Activated CD8-positive, alpha-beta T cell treated with anti-CD3 and anti-CD28 coated beads, Interleukin-2, amount 10 ng/mL, durations not matched to agents 7 days and 5 days (primary cell): ENCODE measurements at regions not wholly inside any gene's neighbourhood (a gene's known extent, or its start where the extent isn't known, plus 50 kb on each side); places are given as distances from the start of the nearest gene placed in this dataset.

Experiments
- ATAC-seq: fragments of 150-1000 bp; cut with Tn5 transposase; one replicate; pipeline ENCODE4 v1.10.0; 2021; ENCODE audit warnings: moderate library complexity
- CTCF ChIA-PET: fragments of 350-600 bp; sonication (Branson Sonifier 250); formaldehyde crosslinking; loops from one replicate; lab custom pipeline; 2021; ENCODE audit warnings: antibody characterized with exemption; lab: Charles Lee
- POLR2A ChIA-PET: fragments of 350-600 bp; sonication (Branson Sonifier 250); formaldehyde crosslinking; loops from one replicate; lab custom pipeline; 2021; ENCODE audit warnings: antibody characterized with exemption; lab: Charles Lee
- DNase-seq: peaks from one replicate; pipeline ENCODE4 v3.0.0-alpha.2; 2020
- H3K27ac Mint-ChIP-seq: one replicate; pipeline ENCODE4 v1.8.0; 2021; ENCODE audit warnings: mild to moderate bottlenecking, mixed read lengths
- H3K27me3 Mint-ChIP-seq: one replicate; pipeline ENCODE4 v1.8.0; 2021; ENCODE audit warnings: low read depth, mixed read lengths
- H3K36me3 Mint-ChIP-seq: one replicate; pipeline ENCODE4 v1.8.0; 2021; ENCODE audit warnings: low read depth, mixed read lengths
- H3K4me1 Mint-ChIP-seq: one replicate; pipeline ENCODE4 v1.8.0; 2021; ENCODE audit warnings: low read depth, mixed read lengths
- H3K4me3 Mint-ChIP-seq: one replicate; pipeline ENCODE4 v1.8.0; 2021; ENCODE audit warnings: mild to moderate bottlenecking, mixed read lengths
- H3K9me3 Mint-ChIP-seq: one replicate; pipeline ENCODE4 v1.8.0; 2022; ENCODE audit warnings: mixed read lengths; ENCODE audit not compliant: insufficient read depth

GRCh38 chr10:64450312-64450711 lies 929.1 kb downstream of the REEP3 start:
- Mint-ChIP-seq H3K27me3 (no peaks in the 10 kb centered on the region), H3K4me3 (no peak overlapping the region), H3K27ac (no peak overlapping the region), H3K36me3 (no peaks in the 10 kb centered on the region), H3K9me3 (no peaks in the 10 kb centered on the region), H3K4me1 (no peaks in the 10 kb centered on the region)
- POLR2A ChIA-PET, result no interaction called here
- ATAC-seq (no peak), DNase-seq (no peak)
- CTCF ChIA-PET, result no interaction called here

DNA sequence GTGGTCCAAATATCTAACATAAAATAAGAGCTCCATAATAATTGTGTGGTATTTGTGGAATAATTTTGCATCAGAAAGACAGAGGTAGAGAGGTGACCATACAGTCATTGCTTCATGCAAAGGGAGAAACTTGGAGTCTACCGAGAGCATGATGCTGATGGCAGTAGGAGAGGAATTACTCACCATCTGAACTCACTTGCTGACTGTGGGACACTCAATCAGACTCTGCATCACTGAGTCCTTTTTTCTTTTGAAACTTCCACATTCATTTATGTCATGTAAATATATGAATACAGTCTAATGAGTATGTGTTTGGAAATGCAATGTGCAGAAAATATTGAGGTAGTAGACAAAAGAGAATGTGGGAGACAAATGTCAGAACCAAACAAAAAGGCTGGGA lies 933.8 kb downstream of the REEP3 start:
- DNase-seq, result no peak
- Mint-ChIP-seq H3K9me3 (no peaks in the 10 kb centered on the region), H3K4me3 (no peak overlapping the region), H3K27me3 (no peaks in the 10 kb centered on the region), H3K36me3 (no peaks in the 10 kb centered on the region), H3K27ac (no peak overlapping the region), H3K4me1 (no peaks in the 10 kb centered on the region)
- ChIA-PET CTCF (no interaction called here), POLR2A (no interaction called here)
- ATAC-seq, result no peak

DNA sequence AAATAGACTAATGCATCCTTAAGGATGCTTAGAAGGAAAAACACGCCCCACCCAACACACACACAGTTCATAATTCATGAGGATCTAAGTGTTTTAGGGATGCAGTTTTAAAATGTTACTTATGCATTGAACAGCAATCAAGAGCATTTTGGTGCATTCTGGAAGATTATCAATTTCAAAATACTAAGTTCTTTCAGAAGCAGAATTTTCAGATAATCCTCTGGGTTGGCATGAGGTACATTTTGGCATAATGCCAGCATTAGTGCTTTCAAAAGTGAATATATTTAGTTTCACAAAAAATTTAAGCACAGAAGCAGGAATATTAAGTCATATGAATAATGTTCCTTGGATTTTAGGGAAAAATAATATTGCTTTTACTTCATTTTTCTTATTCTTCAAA lies 937.1 kb downstream of the REEP3 start:
- DNase-seq, result no peak
- no peaks in the 10 kb centered on the region for H3K4me1 Mint-ChIP-seq
- peaks cover 5% of the 10 kb centered on the region for H3K9me3 Mint-ChIP-seq
- POLR2A ChIA-PET, result no interaction called here
- no peak for ATAC-seq
- H3K27me3 Mint-ChIP-seq, result no peaks in the 10 kb centered on the region
- no peaks in the 10 kb centered on the region for H3K36me3 Mint-ChIP-seq
- H3K27ac Mint-ChIP-seq, result no peak overlapping the region
- H3K4me3 Mint-ChIP-seq, result no peak overlapping the region
- CTCF ChIA-PET, result no interaction called here

DNA sequence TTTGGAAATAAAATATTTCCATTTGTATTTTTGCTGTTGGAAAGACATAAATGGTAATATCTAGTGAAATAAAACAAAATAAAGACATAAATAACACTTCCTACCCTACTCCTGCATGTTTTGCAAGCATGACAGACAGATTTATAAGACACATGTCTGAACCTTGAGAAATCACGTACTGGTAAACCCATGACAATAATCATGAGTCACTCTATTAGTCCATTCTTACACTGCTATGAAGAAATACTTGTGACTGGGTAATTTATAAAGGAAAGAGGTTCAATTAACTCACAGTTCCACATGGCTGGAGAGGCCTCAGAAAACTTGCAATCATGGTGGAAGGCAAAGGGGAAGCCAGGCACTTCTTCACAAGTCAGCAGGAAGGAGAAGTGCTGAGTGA lies 942.2 kb downstream of the REEP3 start:
- ChIA-PET CTCF (no interaction called here), POLR2A (no interaction called here)
- Mint-ChIP-seq H3K4me1 (no peaks in the 10 kb centered on the region), H3K9me3 (peaks cover 14% of the 10 kb centered on the region), H3K27me3 (no peaks in the 10 kb centered on the region), H3K27ac (no peak overlapping the region), H3K4me3 (no peak overlapping the region), H3K36me3 (no peaks in the 10 kb centered on the region)
- ATAC-seq (no peak), DNase-seq (no peak)

- H3K27me3 Mint-ChIP-seq, result no peaks in the 10 kb centered on the region
- no peak overlapping the region for H3K4me3 Mint-ChIP-seq
- peaks cover 18% of the 10 kb centered on the region for H3K9me3 Mint-ChIP-seq
- H3K27ac Mint-ChIP-seq, result no peak overlapping the region
- no peaks in the 10 kb centered on the region for H3K4me1 Mint-ChIP-seq
- ATAC-seq (no peak), DNase-seq (no peak)
- POLR2A ChIA-PET, result no interaction called here
- no peaks in the 10 kb centered on the region for H3K36me3 Mint-ChIP-seq
- CTCF ChIA-PET, result no interaction called here
Measured at GRCh38 chr10:64465653-64466052, 944.5 kb downstream of the REEP3 start.

DNA sequence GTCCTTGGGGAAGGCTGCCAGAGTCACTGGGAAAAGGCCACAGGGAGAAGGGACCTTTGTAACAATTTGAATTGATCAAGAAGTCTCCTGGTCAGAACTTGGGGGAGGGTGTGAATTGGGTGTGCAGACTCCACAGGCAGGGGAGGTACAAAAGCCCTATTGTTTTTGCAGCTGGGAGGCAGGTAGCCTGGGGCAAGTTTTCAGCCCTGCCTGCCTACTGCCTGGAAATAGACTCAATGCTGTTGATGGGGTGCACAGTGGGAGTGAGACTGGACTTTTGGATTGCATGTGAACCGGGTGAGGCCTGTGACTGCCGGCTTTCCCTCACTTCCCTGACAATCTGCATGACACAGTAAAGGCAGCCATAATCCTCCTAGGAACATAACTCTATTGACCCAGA lies 947.0 kb downstream of the REEP3 start:
- Mint-ChIP-seq H3K4me1 (no peaks in the 10 kb centered on the region), H3K9me3 (peaks cover 24% of the 10 kb centered on the region), H3K27ac (no peak overlapping the region), H3K36me3 (no peaks in the 10 kb centered on the region), H3K27me3 (no peaks in the 10 kb centered on the region), H3K4me3 (no peak overlapping the region)
- POLR2A ChIA-PET, result no interaction called here
- DNase-seq, result no peak
- ATAC-seq, result no peak
- CTCF ChIA-PET, result no interaction called here

DNA sequence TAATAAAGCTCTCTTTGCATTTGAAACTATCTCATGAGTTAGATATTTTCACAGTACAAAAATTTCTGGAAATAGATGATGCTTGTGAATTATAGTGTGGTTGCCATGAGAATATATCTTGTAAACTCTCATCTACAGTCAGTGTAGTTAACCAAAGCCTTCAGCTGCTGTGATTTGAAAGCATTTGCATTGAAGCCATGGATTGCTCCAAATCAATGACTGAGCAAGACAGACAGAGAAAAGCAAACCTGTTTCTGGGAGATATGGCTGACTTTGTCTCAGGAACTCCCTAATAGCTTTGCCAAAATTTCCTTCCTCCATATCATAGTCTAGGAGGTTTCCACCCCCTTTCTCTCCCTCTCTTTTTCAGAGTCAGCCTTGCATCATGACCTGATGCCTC lies 955.3 kb downstream of the REEP3 start:
- no peak for DNase-seq
- H3K27ac Mint-ChIP-seq, result no peak overlapping the region
- no peak overlapping the region for H3K4me3 Mint-ChIP-seq
- ChIA-PET CTCF (no interaction called here), POLR2A (no interaction called here)
- peaks cover 16% of the 10 kb centered on the region for H3K9me3 Mint-ChIP-seq
- H3K4me1 Mint-ChIP-seq, result no peaks in the 10 kb centered on the region
- H3K27me3 Mint-ChIP-seq, result no peaks in the 10 kb centered on the region
- ATAC-seq, result no peak
- no peaks in the 10 kb centered on the region for H3K36me3 Mint-ChIP-seq

GRCh38 chr10:64477791-64478190 lies 956.6 kb downstream of the REEP3 start:
- H3K27me3 Mint-ChIP-seq, result no peaks in the 10 kb centered on the region
- no peak overlapping the region for H3K27ac Mint-ChIP-seq
- H3K4me3 Mint-ChIP-seq, result no peak overlapping the region
- no peaks in the 10 kb centered on the region for H3K36me3 Mint-ChIP-seq
- CTCF ChIA-PET, result no interaction called here
- ATAC-seq, result no peak
- POLR2A ChIA-PET, result no interaction called here
- H3K9me3 Mint-ChIP-seq, result peaks cover 14% of the 10 kb centered on the region
- H3K4me1 Mint-ChIP-seq, result no peaks in the 10 kb centered on the region
- DNase-seq, result no peak

- POLR2A ChIA-PET, result no interaction called here
- H3K27me3 Mint-ChIP-seq, result no peaks in the 10 kb centered on the region
Measured at GRCh38 chr10:64484811-64485330, 963.7 kb downstream of the REEP3 start.

DNA sequence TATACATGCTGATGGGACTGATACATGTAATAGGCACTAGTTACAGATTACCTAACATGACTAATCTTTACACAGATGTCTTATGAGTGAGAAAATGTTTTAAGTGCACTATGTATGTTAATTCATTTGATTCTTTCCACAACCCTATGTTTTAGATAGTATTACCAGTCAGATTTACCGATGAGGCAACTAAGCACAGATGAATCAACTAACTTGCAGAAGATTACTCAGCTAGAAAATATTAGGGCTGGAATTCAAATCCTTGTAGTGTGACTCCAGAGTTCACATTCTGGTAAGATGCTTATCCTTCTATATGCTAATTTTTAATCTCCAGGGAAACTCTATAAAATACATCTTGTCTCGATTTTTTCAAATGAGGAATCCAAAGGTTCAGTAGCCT lies 964.9 kb downstream of the REEP3 start:
- H3K27ac Mint-ChIP-seq, result no peak overlapping the region
- H3K4me3 Mint-ChIP-seq, result no peak overlapping the region
- ChIA-PET CTCF (no interaction called here), POLR2A (no interaction called here)
- no peak for ATAC-seq
- DNase-seq, result no peak
- H3K36me3 Mint-ChIP-seq, result no peaks in the 10 kb centered on the region
- no peaks in the 10 kb centered on the region for H3K9me3 Mint-ChIP-seq
- no peaks in the 10 kb centered on the region for H3K4me1 Mint-ChIP-seq
- H3K27me3 Mint-ChIP-seq, result no peaks in the 10 kb centered on the region

More at GRCh38 chr10:64484811-64485330, 963.7 kb downstream of the REEP3 start:
- H3K4me3 Mint-ChIP-seq, result no peak overlapping the region
- H3K9me3 Mint-ChIP-seq, result peaks cover under 1% of the 10 kb centered on the region
- H3K4me1 Mint-ChIP-seq, result no peaks in the 10 kb centered on the region
- H3K27ac Mint-ChIP-seq, result no peak overlapping the region
- CTCF ChIA-PET, result no interaction called here
- no peak for ATAC-seq
- no peaks in the 10 kb centered on the region for H3K36me3 Mint-ChIP-seq
- DNase-seq, result no peak

- H3K4me3 Mint-ChIP-seq, result no peak overlapping the region
- no peaks in the 10 kb centered on the region for H3K27me3 Mint-ChIP-seq
- POLR2A ChIA-PET, result no interaction called here
- CTCF ChIA-PET, result no interaction called here
- H3K27ac Mint-ChIP-seq, result no peak overlapping the region
- H3K36me3 Mint-ChIP-seq, result no peaks in the 10 kb centered on the region
- ATAC-seq, result no peak
- H3K4me1 Mint-ChIP-seq, result no peaks in the 10 kb centered on the region
- no peaks in the 10 kb centered on the region for H3K9me3 Mint-ChIP-seq
- DNase-seq, result no peak
Measured at GRCh38 chr10:64486901-64487300, 965.7 kb downstream of the REEP3 start.

DNA sequence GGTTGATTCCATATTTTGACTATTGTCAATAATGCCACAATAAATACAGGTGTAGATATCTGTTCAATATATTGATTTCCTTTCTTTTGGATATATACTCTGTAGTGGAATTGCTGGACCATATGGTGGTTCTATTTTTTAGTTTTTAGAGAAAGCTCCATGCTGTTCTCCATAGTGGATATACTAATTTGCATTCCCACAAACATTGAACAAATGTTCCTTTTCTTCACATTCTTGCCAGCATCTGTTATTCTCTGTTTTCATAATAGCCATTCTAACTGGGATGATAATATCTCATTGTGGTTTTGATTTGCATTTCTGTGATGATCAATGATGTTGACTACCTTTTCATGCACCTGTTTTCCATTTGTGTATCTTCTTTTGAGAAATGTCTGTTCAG lies 973.7 kb downstream of the REEP3 start:
- Mint-ChIP-seq H3K27me3 (no peaks in the 10 kb centered on the region), H3K9me3 (peaks cover 4% of the 10 kb centered on the region), H3K27ac (no peak overlapping the region), H3K36me3 (no peaks in the 10 kb centered on the region), H3K4me3 (no peak overlapping the region), H3K4me1 (no peaks in the 10 kb centered on the region)
- ChIA-PET POLR2A (no interaction called here), CTCF (no interaction called here)
- ATAC-seq (no peak), DNase-seq (no peak)

GRCh38 chr10:64497306-64497705 lies 976.1 kb downstream of the REEP3 start:
- ATAC-seq (no peak), DNase-seq (no peak)
- H3K4me1 Mint-ChIP-seq, result no peaks in the 10 kb centered on the region
- ChIA-PET POLR2A (no interaction called here), CTCF (no interaction called here)
- no peak overlapping the region for H3K4me3 Mint-ChIP-seq
- peaks cover 4% of the 10 kb centered on the region for H3K9me3 Mint-ChIP-seq
- H3K27ac Mint-ChIP-seq, result no peak overlapping the region
- H3K27me3 Mint-ChIP-seq, result no peaks in the 10 kb centered on the region
- H3K36me3 Mint-ChIP-seq, result no peaks in the 10 kb centered on the region
